Hepatocyte (in vitro differentiated cells): ENCODE measurements at regions not wholly inside any gene's neighbourhood (a gene's known extent, or its start where the extent isn't known, plus 50 kb on each side); places are given as distances from the start of the nearest gene placed in this dataset.

Source experiments
- DNase-seq: peaks from one replicate; pipeline ENCODE4 v3.0.0-alpha.2; 2016; ENCODE audit warnings: low spot score
- H2AFZ ChIP-seq: fragments of 200-600 bp; sonication (generic); 2 replicates; pipeline ENCODE4 v1.6.0; 2016; ENCODE audit warnings: antibody characterized with exemption, mild to moderate bottlenecking
- H3K27ac ChIP-seq: fragments of 200-600 bp; sonication (generic); 2 replicates; pipeline ENCODE4 v1.5.1; 2016; ENCODE audit warnings: mild to moderate bottlenecking
- H3K27me3 ChIP-seq: fragments of 200-600 bp; sonication (generic); 2 replicates; pipeline ENCODE4 v1.6.1; 2016
- H3K36me3 ChIP-seq: fragments of 200-600 bp; sonication (generic); replicated peaks from 2 replicates; pipeline ENCODE4 v1.5.1; 2016; ENCODE audit warnings: low read depth; ENCODE audit not compliant: insufficient read depth
- H3K4me1 ChIP-seq: fragments of 200-600 bp; sonication (generic); 2 replicates; pipeline ENCODE4 v1.5.1; 2016; ENCODE audit warnings: mild to moderate bottlenecking, moderate library complexity; ENCODE audit not compliant: insufficient read depth
- H3K4me2 ChIP-seq: fragments of 200-600 bp; sonication (generic); 2 replicates; pipeline ENCODE4 v1.6.0; 2016
- H3K4me3 ChIP-seq: fragments of 200-600 bp; sonication (generic); 2 replicates; pipeline ENCODE4 v1.5.1; 2016; ENCODE audit warnings: mild to moderate bottlenecking
- H3K79me2 ChIP-seq: fragments of 200-600 bp; sonication (generic); 2 replicates; pipeline ENCODE4 v1.6.0; 2017; ENCODE audit warnings: mild to moderate bottlenecking
- H3K9me2 ChIP-seq: fragments of 200-600 bp; sonication (generic); replicated peaks from 2 replicates; pipeline ENCODE4 v1.6.0; 2017; ENCODE audit warnings: mild to moderate bottlenecking; ENCODE audit not compliant: insufficient read depth
- H3K9me3 ChIP-seq: fragments of 200-600 bp; sonication (generic); 2 replicates; pipeline ENCODE4 v1.5.1; 2016; ENCODE audit warnings: low read depth, mild to moderate bottlenecking
- H4K20me1 ChIP-seq: fragments of 200-600 bp; sonication (generic); 2 replicates; pipeline ENCODE4 v1.6.0; 2016; ENCODE audit warnings: mild to moderate bottlenecking; ENCODE audit not compliant: insufficient read depth, poor library complexity, severe bottlenecking
- CTCF ChIP-seq: fragments of 200-600 bp; sonication (generic); IDR thresholded peaks from 2 replicates; pipeline ENCODE4 v1.5.1; 2016; ENCODE audit warnings: antibody characterized with exemption, mild to moderate bottlenecking; ENCODE audit not compliant: poor library complexity
- EZH2 ChIP-seq: fragments of 200-600 bp; sonication (generic); IDR thresholded peaks from 2 replicates; pipeline ENCODE4 v1.6.1; 2016; ENCODE audit warnings: antibody characterized with exemption, mild to moderate bottlenecking, borderline replicate concordance
- EZH2phosphoT487 ChIP-seq: fragments of 200-600 bp; sonication (generic); IDR thresholded peaks from one replicate; pipeline ENCODE4 v1.6.1; 2018; ENCODE audit warnings: antibody characterized with exemption, mild to moderate bottlenecking, low read depth, moderate library complexity; ENCODE audit not compliant: unreplicated experiment, severe bottlenecking
- WGBS: methylation state at CpG from one replicate; pipeline ENCODE4 v1.1.6; 2016; ENCODE audit warnings: low lambda C conversion rate; ENCODE audit errors: missing lambda C conversion rate; 5-methylcytosine and 5-hydroxymethylcytosine counted together

GRCh38 chr10:83250396-83250795 lies 888.9 kb upstream of the GHITM start:
- no peak overlapping the region for H3K4me3 ChIP-seq
- H3K27me3 ChIP-seq, result no peaks in the 10 kb centered on the region
- H2AFZ ChIP-seq, result no peak overlapping the region
- H3K4me2 ChIP-seq, result no peak overlapping the region
- H3K36me3 ChIP-seq, result no peaks in the 10 kb centered on the region
- H3K9me2 ChIP-seq, result no peaks in the 10 kb centered on the region
- H3K79me2 ChIP-seq, result no peaks in the 10 kb centered on the region
- H3K27ac ChIP-seq, result no peak overlapping the region
- 79% methylated on average over 1 of the region's 1 CpG for WGBS
- no peak for TF ChIP-seq EZH2phosphoT487
- TF ChIP-seq CTCF, result no peak
- no peak for TF ChIP-seq EZH2
- no peaks in the 10 kb centered on the region for H3K4me1 ChIP-seq
- DNase-seq, result no peak
- H4K20me1 ChIP-seq, result no peaks in the 10 kb centered on the region
- peaks cover 4% of the 10 kb centered on the region for H3K9me3 ChIP-seq

- no peaks in the 10 kb centered on the region for H3K4me1 ChIP-seq
- H3K9me3 ChIP-seq, result peaks cover 4% of the 10 kb centered on the region
- H3K9me2 ChIP-seq, result no peaks in the 10 kb centered on the region
- TF ChIP-seq CTCF (no peak), EZH2phosphoT487 (no peak), EZH2 (no peak)
- DNase-seq, result no peak
- 83% methylated on average over 3 of the region's 3 CpGs for WGBS
- H3K27ac ChIP-seq, result no peak overlapping the region
- H3K79me2 ChIP-seq, result no peaks in the 10 kb centered on the region
- no peak overlapping the region for H2AFZ ChIP-seq
- H3K4me3 ChIP-seq, result no peak overlapping the region
- no peaks in the 10 kb centered on the region for H3K27me3 ChIP-seq
- no peaks in the 10 kb centered on the region for H4K20me1 ChIP-seq
- H3K4me2 ChIP-seq, result no peak overlapping the region
- no peaks in the 10 kb centered on the region for H3K36me3 ChIP-seq
Measured at GRCh38 chr10:83252169-83252568, 887.1 kb upstream of the GHITM start.

- DNase-seq, result no peak
- H3K4me2 ChIP-seq, result no peak overlapping the region
- H2AFZ ChIP-seq, result no peak overlapping the region
- H3K4me3 ChIP-seq, result no peak overlapping the region
- H3K4me1 ChIP-seq, result no peaks in the 10 kb centered on the region
- H3K79me2 ChIP-seq, result no peaks in the 10 kb centered on the region
- H3K9me2 ChIP-seq, result no peaks in the 10 kb centered on the region
- H3K27ac ChIP-seq, result no peak overlapping the region
- peaks cover 4% of the 10 kb centered on the region for H3K9me3 ChIP-seq
- H3K27me3 ChIP-seq, result no peaks in the 10 kb centered on the region
- no peaks in the 10 kb centered on the region for H3K36me3 ChIP-seq
- TF ChIP-seq EZH2 (no peak), CTCF (no peak), EZH2phosphoT487 (no peak)
- no peaks in the 10 kb centered on the region for H4K20me1 ChIP-seq
Measured at GRCh38 chr10:83252596-83252995, 886.7 kb upstream of the GHITM start.

- DNase-seq, result no peak
- Histone ChIP-seq H3K9me2 (no peaks in the 10 kb centered on the region), H3K36me3 (no peaks in the 10 kb centered on the region), H4K20me1 (no peaks in the 10 kb centered on the region), H3K79me2 (no peaks in the 10 kb centered on the region), H3K4me3 (no peak overlapping the region), H3K27me3 (no peaks in the 10 kb centered on the region), H3K4me2 (no peak overlapping the region), H2AFZ (no peak overlapping the region), H3K9me3 (peaks cover 4% of the 10 kb centered on the region), H3K27ac (no peak overlapping the region), H3K4me1 (no peaks in the 10 kb centered on the region)
- TF ChIP-seq EZH2, result no peak
- no peak for TF ChIP-seq CTCF
- TF ChIP-seq EZH2phosphoT487, result no peak
- 86% methylated on average over 1 of the region's 1 CpG for WGBS
Measured at GRCh38 chr10:83253011-83253671, 886.2 kb upstream of the GHITM start.
